ENCODE measurements at regions not wholly inside any gene's neighbourhood (a gene's known extent, or its start where the extent isn't known, plus 50 kb on each side); places are given as distances from the start of the nearest gene placed in this dataset.

- H3K27me3 ChIP-seq (ENCODE audit: control insufficient read depth in 2 of 2, insufficient read depth in 2 of 2, low read length in 2 of 2) = no peaks in the 10 kb centered on the region
- H2AFZ ChIP-seq (ENCODE audit: low read depth, low read length) = no peak overlapping the region
- TF ChIP-seq, protein P1, sequence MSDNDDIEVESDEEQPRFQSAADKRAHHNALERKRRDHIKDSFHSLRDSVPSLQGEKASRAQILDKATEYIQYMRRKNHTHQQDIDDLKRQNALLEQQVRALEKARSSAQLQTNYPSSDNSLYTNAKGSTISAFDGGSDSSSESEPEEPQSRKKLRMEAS (IDR thresholded peaks at IDR 0.05; ENCODE audit: insufficient read depth, insufficient read length) = no peak
- TF ChIP-seq POLR2AphosphoS5 (IDR thresholded peaks at IDR 0.05; ENCODE audit: insufficient read depth, low read depth, low read length) (no peak), GATA2 (IDR thresholded peaks at IDR 0.05; ENCODE audit: insufficient read depth, insufficient read length, low read depth, low read length) (no peak), POLR2A (IDR thresholded peaks at IDR 0.05; ENCODE audit: low read depth, low read length) (no peak), EZH2 (IDR thresholded peaks at IDR 0.05; ENCODE audit: borderline replicate concordance, low read depth, low read length, severe bottlenecking) (no peak), JUN (IDR thresholded peaks at IDR 0.05; ENCODE audit: borderline replicate concordance, insufficient read depth, insufficient read length, low read depth) (no peak), CTCF (IDR thresholded peaks at IDR 0.05; ENCODE audit: extremely low read depth in 1 of 2, insufficient read depth in 1 of 2, low read depth in 1 of 2, low read length in 2 of 2) (no peak), FOS (IDR thresholded peaks at IDR 0.05; ENCODE audit: borderline replicate concordance, insufficient read depth, low read length) (no peak), MYC (IDR thresholded peaks at IDR 0.05; ENCODE audit: low read depth, low read length) (no peak)
- H3K27ac ChIP-seq (ENCODE audit: insufficient read depth, low read depth, low read length) = no peak overlapping the region
- H3K4me2 ChIP-seq (ENCODE audit: insufficient read depth, low read length) = no peak overlapping the region
- no peaks in the 10 kb centered on the region for H3K4me1 ChIP-seq (ENCODE audit: control insufficient read depth, extremely low read depth, insufficient read depth, low read length)
- ChIA-PET POLR2A (no interaction called here), CTCF (no interaction called here)
- DNase-seq (ENCODE audit: low read depth, low spot score) = no peak
- H3K9me1 ChIP-seq (replicated peaks; ENCODE audit: control insufficient read depth, extremely low read depth, insufficient read depth, low read length) = no peaks in the 10 kb centered on the region
- intact Hi-C loops (cut with micrococcal nuclease) = no loop called here
- no peak overlapping the region for H3K9ac ChIP-seq (replicated peaks; ENCODE audit: extremely low read depth, insufficient read depth, low read length)
- BruUV-seq (replicated peaks) = no TSS peak
- H3K4me3 ChIP-seq (replicated peaks in 1 of 3; ENCODE audit: insufficient read depth in 1 of 3, low read depth in 1 of 3, low read length in 3 of 3) = no peak overlapping the region
- H4K20me1 ChIP-seq (replicated peaks; ENCODE audit: control insufficient read depth, extremely low read depth, insufficient read depth, low read length) = no peaks in the 10 kb centered on the region
- peaks cover 3% of the 10 kb centered on the region for H3K9me3 ChIP-seq (replicated peaks; ENCODE audit: control insufficient read depth, insufficient read depth, low read length)
- dilution Hi-C loops (cut with MboI; ENCODE audit: extremely low pct_ligation_motif_present, low sequenced_read_pairs) = no loop called here
- H3K36me3 ChIP-seq (ENCODE audit: control insufficient read depth in 2 of 2, extremely low read depth in 1 of 2, insufficient read depth in 2 of 2, low read length in 2 of 2) = no peaks in the 10 kb centered on the region
- no peaks in the 10 kb centered on the region for H3K79me2 ChIP-seq (ENCODE audit: control insufficient read depth, insufficient read depth, low read length)
- no peak for FAIRE-seq
Observed at GRCh38 chr1:238409191-238409850, 518.6 kb upstream of the ZP4 start.

Measured in endothelial cell of umbilical vein (primary cell).